ENCODE measurements at regions not wholly inside any gene's neighbourhood (a gene's known extent, or its start where the extent isn't known, plus 50 kb on each side); places are given as distances from the start of the nearest gene placed in this dataset.
A peak's percentile ranks its signal among the peaks of the same experiment; 100 is the strongest.
"Not testable (repeated sequence)": the region's sequence is repeated elsewhere in the genome, so short reads cannot be mapped to it uniquely, and the experiment has no call there.

GRCh38 chr6:76510489-76510888, 438.0 kb upstream of the IMPG1 start:
- DNase-seq: no peak

DNA sequence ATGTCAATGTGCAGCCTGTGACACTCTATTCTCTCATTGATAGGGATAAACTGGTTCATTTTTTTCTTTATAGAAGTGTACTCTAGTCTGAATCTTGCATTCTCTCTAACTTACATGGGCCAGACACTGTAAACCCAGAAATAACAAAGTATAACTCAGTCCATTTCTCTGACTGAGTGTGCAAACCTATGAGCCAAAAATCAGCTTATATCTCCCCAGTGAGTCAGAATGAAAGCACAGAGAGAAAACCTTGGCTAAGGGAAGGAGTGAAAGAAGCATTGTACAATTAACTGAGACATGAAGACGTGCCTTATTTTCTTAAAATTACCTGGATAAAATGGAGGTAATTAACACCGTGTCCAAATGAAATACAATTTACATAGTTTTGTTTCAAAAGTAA, 436.9 kb upstream of the IMPG1 start:
- no peak for DNase-seq

DNA sequence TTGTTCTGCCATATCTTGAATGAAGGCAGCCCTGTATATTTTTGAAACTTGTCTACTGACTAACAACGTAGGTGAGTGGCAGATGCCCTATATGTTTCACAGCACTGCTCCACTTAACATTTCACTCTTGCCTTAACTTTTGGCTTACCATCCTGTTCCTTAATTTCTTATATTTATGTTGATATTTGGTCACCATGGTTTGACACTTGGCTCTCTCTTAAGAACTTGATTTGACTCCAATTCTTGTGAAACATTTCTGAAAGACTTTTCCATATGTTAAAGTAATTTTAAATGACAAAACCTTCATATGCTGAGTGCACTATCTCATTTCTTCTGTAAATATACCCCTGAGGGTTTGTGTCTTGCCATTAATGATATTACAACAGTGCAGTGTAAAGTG, 434.3 kb upstream of the IMPG1 start:
- DNase-seq: no peak

DNA sequence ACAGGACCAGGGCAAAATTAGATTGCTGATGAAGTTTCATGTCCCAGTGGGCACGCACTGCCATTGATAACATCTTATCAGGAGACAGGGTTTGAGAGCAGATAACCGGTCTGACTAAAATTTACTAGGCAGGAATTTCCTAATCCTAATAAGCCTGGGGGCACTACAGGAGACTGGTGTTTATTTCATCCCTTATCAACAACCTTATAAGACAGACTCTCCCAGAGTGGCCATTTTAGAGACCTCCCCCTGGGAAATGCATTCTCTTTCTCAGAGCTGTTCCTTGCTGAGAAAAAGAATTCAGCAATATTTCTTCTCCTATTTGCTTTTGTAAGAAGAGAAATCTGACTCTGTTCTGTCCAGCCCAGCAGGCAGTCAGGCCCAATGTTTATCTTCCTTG, 423.4 kb upstream of the IMPG1 start:
- DNase-seq: no peak

DNA sequence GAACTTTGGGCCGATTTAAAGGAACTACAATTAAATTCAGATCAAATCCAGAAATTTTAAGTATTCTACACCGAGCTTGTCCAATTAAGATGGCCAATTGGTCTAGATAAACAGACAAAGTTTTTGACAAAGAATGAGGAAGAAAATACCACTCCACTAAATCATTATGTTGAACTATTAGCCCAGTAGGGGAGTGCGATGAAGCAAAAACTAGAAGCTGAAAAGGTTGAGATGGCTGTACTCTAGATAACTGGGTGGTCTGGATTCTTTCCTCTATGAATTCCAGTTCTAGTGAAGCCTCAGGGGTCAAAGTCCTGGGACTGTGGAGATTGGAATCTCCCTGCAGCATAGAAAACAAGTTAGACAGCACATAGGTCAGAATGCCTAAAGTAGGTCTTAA, 418.9 kb upstream of the IMPG1 start:
- DNase-seq: not testable (repeated sequence)

DNA sequence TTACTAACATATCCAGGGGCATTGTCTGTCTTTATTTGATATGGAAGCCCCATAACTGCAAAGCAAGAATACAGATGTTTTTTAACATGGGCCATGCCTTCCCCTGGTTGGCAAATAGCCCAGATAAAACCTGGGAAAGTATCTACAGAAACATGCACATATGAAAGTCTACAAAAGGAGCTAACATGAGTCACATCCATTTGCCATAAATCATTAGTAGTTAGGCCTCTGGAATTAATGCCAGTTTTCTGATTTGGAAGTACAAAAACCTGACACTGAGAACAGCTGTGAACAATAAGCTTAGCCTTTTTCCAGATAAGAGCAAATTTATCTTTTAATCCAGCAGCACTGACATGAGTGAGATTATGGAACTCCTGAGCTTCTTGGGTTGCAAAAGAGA, 418.0 kb upstream of the IMPG1 start:
- DNase-seq: peak; percentile 2

DNA sequence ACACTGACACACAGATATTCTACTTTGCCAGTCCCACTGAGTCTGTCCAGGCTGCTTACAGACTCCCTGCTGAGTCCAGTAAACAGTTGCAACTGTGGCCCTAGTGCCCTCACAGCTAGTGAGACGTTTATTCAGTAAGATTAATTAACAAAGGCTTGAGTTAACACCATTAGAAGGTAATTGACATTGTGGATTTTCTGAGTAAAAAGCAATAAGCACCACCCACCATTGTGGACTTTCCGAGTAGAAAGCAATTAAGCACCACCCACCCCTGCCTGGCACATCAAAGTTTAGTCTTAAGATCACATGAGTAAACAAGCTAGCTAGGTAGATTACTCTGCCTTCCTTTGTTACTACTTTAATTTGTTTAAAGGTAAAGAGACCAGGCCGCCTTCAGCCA, 408.6 kb upstream of the IMPG1 start:
- no peak for DNase-seq

- no peak for DNase-seq
These were observed 400.4 kb upstream of the IMPG1 start for GRCh38 chr6:76472858-76473257.

DNA sequence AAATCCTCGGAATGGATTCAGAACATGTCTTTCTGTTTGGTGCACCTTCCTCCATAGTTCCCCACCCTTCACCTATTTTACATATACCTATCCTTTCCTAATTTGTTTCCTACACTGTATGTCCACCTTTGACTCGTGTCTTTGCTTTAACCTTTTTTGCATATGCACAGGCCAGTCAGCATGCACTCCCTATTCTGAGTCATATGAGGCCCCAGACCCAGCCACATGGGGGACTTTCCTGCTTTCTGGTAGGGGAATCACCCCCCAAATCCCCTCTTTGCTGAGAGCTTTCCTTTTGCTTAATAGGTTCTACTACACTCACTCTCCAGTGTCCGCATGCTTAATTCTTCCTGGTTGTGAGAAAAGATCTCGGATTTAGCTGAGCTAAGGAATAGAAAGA, 393.8 kb upstream of the IMPG1 start:
- no peak for DNase-seq

GRCh38 chr6:76465410-76465809, 392.9 kb upstream of the IMPG1 start:
- DNase-seq: no peak

- no peak for DNase-seq
These were observed 380.8 kb upstream of the IMPG1 start for GRCh38 chr6:76453270-76453669.

- no peak for DNase-seq
These were observed 379.7 kb upstream of the IMPG1 start for GRCh38 chr6:76451926-76452709.

GRCh38 chr6:76448109-76448508, 375.6 kb upstream of the IMPG1 start:
- no peak for DNase-seq

- DNase-seq: no peak
These were observed 369.4 kb upstream of the IMPG1 start for GRCh38 chr6:76441875-76442274.

GRCh38 chr6:76439811-76440210, 367.3 kb upstream of the IMPG1 start:
- DNase-seq: no peak

GRCh38 chr6:76438768-76439167, 366.3 kb upstream of the IMPG1 start:
- DNase-seq: no peak

- DNase-seq: no peak
These were observed 362.7 kb upstream of the IMPG1 start for GRCh38 chr6:76435174-76435573.

GRCh38 chr6:76422511-76423213, 350.2 kb upstream of the IMPG1 start:
- DNase-seq: no peak

GRCh38 chr6:76420094-76420493, 347.6 kb upstream of the IMPG1 start:
- DNase-seq: no peak

GRCh38 chr6:76418560-76419223, 346.2 kb upstream of the IMPG1 start:
- DNase-seq: no peak

GRCh38 chr6:76416821-76417605, 344.6 kb upstream of the IMPG1 start:
- DNase-seq: no peak

DNA sequence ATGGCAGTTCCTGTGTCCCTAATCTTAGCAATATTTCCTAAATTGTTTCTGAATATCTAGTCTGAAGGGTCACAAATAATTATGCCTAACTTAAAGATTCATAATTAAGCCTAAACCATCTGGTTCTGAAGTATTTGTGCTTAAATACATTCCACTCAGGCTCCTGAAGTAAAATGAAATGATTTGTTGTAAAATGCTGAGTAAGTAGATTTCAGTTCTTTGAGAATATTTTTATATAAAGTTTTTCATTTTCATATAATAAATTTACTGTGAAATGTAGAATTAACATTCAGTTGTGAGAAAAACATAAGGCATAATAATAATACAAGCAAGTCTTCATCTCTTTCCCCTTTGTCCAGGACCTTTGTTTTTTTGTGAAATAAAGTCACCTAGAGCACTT, 330.6 kb upstream of the IMPG1 start:
- no peak for DNase-seq

GRCh38 chr6:76397966-76398365, 325.5 kb upstream of the IMPG1 start:
- no peak for DNase-seq
